Endothelial cell of umbilical vein (primary cell): ENCODE measurements at regions not wholly inside any gene's neighbourhood (a gene's known extent, or its start where the extent isn't known, plus 50 kb on each side); places are given as distances from the start of the nearest gene placed in this dataset.

Source experiments
- BruUV-seq: library from RNA; stranded (reverse); fragments of 400-500 nt; replicated peaks from 2 replicates; lab custom pipeline; 2021; lab: Mats Ljungman, UMichigan
- CTCF ChIA-PET: fragments of 300-600, 350-600 bp; sonication (Branson Sonifier 250); formaldehyde crosslinking; loops from one replicate; lab custom pipeline; 2021; ENCODE audit warnings: antibody characterized with exemption, inconsistent platforms; lab: Charles Lee
- POLR2A ChIA-PET: fragments of 300-600, 350-600 bp; sonication (Branson Sonifier 250); formaldehyde crosslinking; loops from one replicate; lab custom pipeline; 2021; ENCODE audit warnings: antibody characterized with exemption, inconsistent platforms; lab: Charles Lee
- DNase-seq: peaks from one replicate; pipeline ENCODE4 v3.0.0-alpha.2; 2011; ENCODE audit warnings: low read depth, low spot score
- FAIRE-seq: peaks from 2 replicates; lab custom pipeline; 2011; peaks lifted over from hg19 to GRCh38; lab: Jason Lieb, UNC
- H2AFZ ChIP-seq: 2 replicates; pipeline ENCODE4 v1.6.0; 2012; ENCODE audit warnings: low read depth, low read length, control low read depth, inconsistent platforms
- H3K27ac ChIP-seq: 2 replicates; pipeline ENCODE4 v1.5.1; 2011; ENCODE audit warnings: low read depth, mild to moderate bottlenecking, control low read depth, low read length, moderate library complexity; ENCODE audit not compliant: insufficient read depth
- H3K27me3 ChIP-seq, 2 experiments: 2 replicates each; pipeline versions ENCODE4 v1.6.0 to v1.6.1; 2011; ENCODE audit warnings: low read length in 2 of 2, mixed read lengths in 1 of 2; ENCODE audit not compliant: control insufficient read depth in 2 of 2, insufficient read depth in 2 of 2
- H3K36me3 ChIP-seq, 2 experiments: 2 replicates in 1 of 2; 3 replicates in 1 of 2; pipeline ENCODE4 v1.5.1; 2011; ENCODE audit warnings: low read length in 2 of 2, mild to moderate bottlenecking in 1 of 2, moderate library complexity in 1 of 2; ENCODE audit not compliant: control insufficient read depth in 2 of 2, insufficient read depth in 2 of 2; ENCODE audit errors: extremely low read depth in 1 of 2
- H3K4me1 ChIP-seq: 3 replicates; pipeline ENCODE4 v1.5.1; 2011; ENCODE audit warnings: mild to moderate bottlenecking, low read length; ENCODE audit not compliant: control insufficient read depth, insufficient read depth; ENCODE audit errors: extremely low read depth
- H3K4me2 ChIP-seq: 2 replicates; pipeline ENCODE4 v1.6.1; 2011; ENCODE audit warnings: low read length, control low read depth, mixed read lengths; ENCODE audit not compliant: insufficient read depth
- H3K4me3 ChIP-seq, 3 experiments: fragments of 200-600 bp in 1 of 3; sonication (generic), shearing (Covaris generic) in 1 of 3; replicated peaks in 1 of 3; 2 replicates each; pipeline ENCODE4 v1.5.1; 2011 to 2016; ENCODE audit warnings: control low read depth in 3 of 3, low read length in 3 of 3, mild to moderate bottlenecking in 2 of 3, inconsistent platforms in 1 of 3, low read depth in 1 of 3, moderate library complexity in 1 of 3; ENCODE audit not compliant: insufficient read depth in 1 of 3
- H3K79me2 ChIP-seq: 2 replicates; pipeline ENCODE4 v1.6.0; 2012; ENCODE audit warnings: low read length, inconsistent platforms; ENCODE audit not compliant: control insufficient read depth, insufficient read depth
- H3K9ac ChIP-seq: replicated peaks from 2 replicates; pipeline ENCODE3; 2011; ENCODE audit warnings: low read length, control low read depth; ENCODE audit not compliant: insufficient read depth; ENCODE audit errors: extremely low read depth
- H3K9me1 ChIP-seq: replicated peaks from 3 replicates; pipeline ENCODE4 v1.6.0; 2011; ENCODE audit warnings: mild to moderate bottlenecking, low read length; ENCODE audit not compliant: control insufficient read depth, insufficient read depth; ENCODE audit errors: extremely low read depth
- H3K9me3 ChIP-seq: replicated peaks from 2 replicates; pipeline ENCODE4 v1.5.1; 2012; ENCODE audit warnings: low read length, inconsistent platforms; ENCODE audit not compliant: control insufficient read depth, insufficient read depth
- H4K20me1 ChIP-seq: replicated peaks from 2 replicates; pipeline ENCODE3; 2011; ENCODE audit warnings: mild to moderate bottlenecking, low read length; ENCODE audit not compliant: control insufficient read depth, insufficient read depth; ENCODE audit errors: extremely low read depth
- EZH2 ChIP-seq: IDR thresholded peaks from 2 replicates; pipeline ENCODE4 v1.6.1; 2012; ENCODE audit warnings: borderline replicate concordance, low read depth, mild to moderate bottlenecking, moderate library complexity, low read length, inconsistent platforms; ENCODE audit not compliant: severe bottlenecking
- FOS ChIP-seq: IDR thresholded peaks from 2 replicates; pipeline ENCODE4 v1.6.1; 2011; ENCODE audit warnings: mild to moderate bottlenecking, low read length, moderate library complexity, borderline replicate concordance; ENCODE audit not compliant: insufficient read depth
- GATA2 ChIP-seq: IDR thresholded peaks from 2 replicates; pipeline ENCODE4 v1.7.0; 2011; ENCODE audit warnings: low read depth, mild to moderate bottlenecking, moderate library complexity, mixed read lengths, low read length; ENCODE audit not compliant: insufficient read length, insufficient read depth
- JUN ChIP-seq: IDR thresholded peaks from 2 replicates; pipeline ENCODE4 v1.6.1; 2011; ENCODE audit warnings: borderline replicate concordance, low read depth; ENCODE audit not compliant: insufficient read length, insufficient read depth
- MYC ChIP-seq: IDR thresholded peaks from one replicate; pipeline ENCODE4 v1.6.1; 2011; ENCODE audit warnings: mild to moderate bottlenecking, low read depth, low read length
- POLR2A ChIP-seq: IDR thresholded peaks from 2 replicates; pipeline ENCODE4 v1.6.1; 2012; ENCODE audit warnings: low read depth, mild to moderate bottlenecking, control low read depth, low read length
- POLR2AphosphoS5 ChIP-seq: IDR thresholded peaks from 2 replicates; pipeline ENCODE4 v1.6.1; 2012; ENCODE audit warnings: low read depth, mild to moderate bottlenecking, control low read depth, low read length, moderate library complexity; ENCODE audit not compliant: insufficient read depth
- dilution Hi-C: fragments of 300-500 bp; cut with MboI; formaldehyde crosslinking; loops from one replicate; pipeline ENCODE4 v1.15.0; 2019; ENCODE audit warnings: low sequenced_read_pairs; ENCODE audit not compliant: extremely low pct_ligation_motif_present
- intact Hi-C: fragments of 100-400 bp; cut with micrococcal nuclease; formaldehyde crosslinking; loops from one replicate; pipeline ENCODE4 v1.10.0; 2022
- TF ChIP-seq, protein P1 (sequence below): IDR thresholded peaks from 2 replicates; pipeline ENCODE4 v1.6.1; 2011; ENCODE audit not compliant: insufficient read depth, insufficient read length
- TF ChIP-seq, protein P2 (sequence below), 2 donors: IDR thresholded peaks; 1 replicate in 1 of 2; 2 replicates in 1 of 2; pipeline ENCODE4 v1.5.1; 2011; ENCODE audit warnings: low read length in 2 of 2, mild to moderate bottlenecking in 2 of 2, moderate library complexity in 2 of 2, control low read depth in 1 of 2, inconsistent platforms in 1 of 2, low read depth in 1 of 2; ENCODE audit not compliant: insufficient read depth in 1 of 2; ENCODE audit errors: extremely low read depth in 1 of 2

DNA sequence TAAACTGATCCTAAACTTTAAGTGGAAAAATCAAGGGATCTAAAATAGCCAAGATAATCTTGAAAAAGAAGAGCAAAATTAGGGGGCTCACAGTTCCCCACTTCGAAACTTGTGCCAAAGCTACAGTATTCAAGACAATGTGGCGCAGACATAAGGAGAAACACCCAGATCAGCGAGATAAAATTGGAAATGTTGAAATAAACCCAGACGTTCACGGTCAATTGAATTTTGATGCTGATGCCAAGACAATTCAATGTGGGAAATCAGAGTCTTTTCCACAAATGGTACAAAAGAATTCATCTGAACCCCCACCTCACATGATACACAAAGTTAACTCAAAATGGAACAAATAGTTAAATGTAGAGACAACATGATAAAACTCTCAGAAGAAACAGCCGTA lies 601.6 kb downstream of the BRD1 start:
- CTCF ChIA-PET, result no interaction called here
- Histone ChIP-seq H3K27ac (no peak overlapping the region), H3K4me2 (no peak overlapping the region), H3K36me3 (no peaks in the 10 kb centered on the region), H3K9me3 (peaks cover 14% of the 10 kb centered on the region), H3K9ac (no peak overlapping the region), H4K20me1 (no peaks in the 10 kb centered on the region), H3K79me2 (no peaks in the 10 kb centered on the region), H3K27me3 (no peaks in the 10 kb centered on the region), H3K9me1 (no peaks in the 10 kb centered on the region), H3K4me3 (no peak overlapping the region), H3K4me1 (no peaks in the 10 kb centered on the region), H2AFZ (no peak overlapping the region)
- dilution Hi-C loops (no loop called here), intact Hi-C loops (no loop called here)
- no peak for TF ChIP-seq POLR2AphosphoS5
- TF ChIP-seq, protein P1, sequence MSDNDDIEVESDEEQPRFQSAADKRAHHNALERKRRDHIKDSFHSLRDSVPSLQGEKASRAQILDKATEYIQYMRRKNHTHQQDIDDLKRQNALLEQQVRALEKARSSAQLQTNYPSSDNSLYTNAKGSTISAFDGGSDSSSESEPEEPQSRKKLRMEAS, result no peak
- no peak for TF ChIP-seq POLR2A
- TF ChIP-seq MYC, result no peak
- TF ChIP-seq, protein P2, sequence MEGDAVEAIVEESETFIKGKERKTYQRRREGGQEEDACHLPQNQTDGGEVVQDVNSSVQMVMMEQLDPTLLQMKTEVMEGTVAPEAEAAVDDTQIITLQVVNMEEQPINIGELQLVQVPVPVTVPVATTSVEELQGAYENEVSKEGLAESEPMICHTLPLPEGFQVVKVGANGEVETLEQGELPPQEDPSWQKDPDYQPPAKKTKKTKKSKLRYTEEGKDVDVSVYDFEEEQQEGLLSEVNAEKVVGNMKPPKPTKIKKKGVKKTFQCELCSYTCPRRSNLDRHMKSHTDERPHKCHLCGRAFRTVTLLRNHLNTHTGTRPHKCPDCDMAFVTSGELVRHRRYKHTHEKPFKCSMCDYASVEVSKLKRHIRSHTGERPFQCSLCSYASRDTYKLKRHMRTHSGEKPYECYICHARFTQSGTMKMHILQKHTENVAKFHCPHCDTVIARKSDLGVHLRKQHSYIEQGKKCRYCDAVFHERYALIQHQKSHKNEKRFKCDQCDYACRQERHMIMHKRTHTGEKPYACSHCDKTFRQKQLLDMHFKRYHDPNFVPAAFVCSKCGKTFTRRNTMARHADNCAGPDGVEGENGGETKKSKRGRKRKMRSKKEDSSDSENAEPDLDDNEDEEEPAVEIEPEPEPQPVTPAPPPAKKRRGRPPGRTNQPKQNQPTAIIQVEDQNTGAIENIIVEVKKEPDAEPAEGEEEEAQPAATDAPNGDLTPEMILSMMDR (IDR thresholded peaks at IDR 0.05; ENCODE audit: extremely low read depth in 1 of 2, insufficient read depth in 1 of 2, low read depth in 1 of 2, low read length in 2 of 2), result no peak
- no peak for TF ChIP-seq EZH2
- no peak for TF ChIP-seq JUN
- POLR2A ChIA-PET, result no interaction called here
- BruUV-seq, result no TSS peak
- DNase-seq (no peak), FAIRE-seq (no peak)

DNA sequence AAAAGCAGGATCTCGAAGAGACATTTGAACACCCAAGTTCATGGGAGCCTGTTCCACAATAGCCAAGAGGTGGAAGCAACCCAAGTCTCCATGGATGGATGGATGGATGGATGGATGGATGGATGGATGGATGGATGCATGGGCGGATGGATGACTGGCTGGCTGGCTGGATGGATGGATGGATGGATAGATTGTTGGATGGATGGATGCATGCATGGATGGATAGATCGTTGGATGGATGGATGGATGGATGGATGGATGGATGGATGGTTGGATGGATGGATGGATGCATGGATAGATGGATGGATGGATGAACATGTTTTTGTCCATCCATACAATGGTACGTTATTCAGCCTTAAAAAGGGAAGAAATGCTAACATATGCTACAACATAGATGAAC lies 603.4 kb downstream of the BRD1 start:
- dilution Hi-C loops (no loop called here), intact Hi-C loops (loop anchor here (5.0 kb wide), 1 partner anchor 482 kb away; no protein-coding TSS in a partner anchor)
- BruUV-seq, result no TSS peak

More for the DNA sequence above, 603.4 kb downstream of the BRD1 start:
- no peak overlapping the region for H3K4me2 ChIP-seq
- CTCF ChIA-PET, result no interaction called here
- H2AFZ ChIP-seq, result no peak overlapping the region
- H4K20me1 ChIP-seq, result no peaks in the 10 kb centered on the region
- H3K9me3 ChIP-seq, result peaks cover 9% of the 10 kb centered on the region
- H3K36me3 ChIP-seq, result no peaks in the 10 kb centered on the region
- H3K9me1 ChIP-seq, result no peaks in the 10 kb centered on the region
- no peaks in the 10 kb centered on the region for H3K4me1 ChIP-seq
- no peak for TF ChIP-seq MYC
- TF ChIP-seq, protein P1, result no peak
- TF ChIP-seq GATA2, result no peak
- no peak for TF ChIP-seq JUN
- TF ChIP-seq, protein P2 (IDR thresholded peaks at IDR 0.05; ENCODE audit: extremely low read depth in 1 of 2, insufficient read depth in 1 of 2, low read depth in 1 of 2, low read length in 2 of 2), result no peak
- no peak for TF ChIP-seq POLR2AphosphoS5
- no peak for TF ChIP-seq EZH2
- TF ChIP-seq POLR2A, result no peak
- no peak for TF ChIP-seq FOS
- H3K27ac ChIP-seq, result no peak overlapping the region
- no peak overlapping the region for H3K4me3 ChIP-seq
- H3K9ac ChIP-seq, result no peak overlapping the region
- POLR2A ChIA-PET, result no interaction called here
- no peaks in the 10 kb centered on the region for H3K27me3 ChIP-seq
- H3K79me2 ChIP-seq, result no peaks in the 10 kb centered on the region
- no peak for FAIRE-seq
- no peak for DNase-seq
